ENCODE measurements at regions not wholly inside any gene's neighbourhood (a gene's known extent, or its start where the extent isn't known, plus 50 kb on each side); places are given as distances from the start of the nearest gene placed in this dataset.

DNA sequence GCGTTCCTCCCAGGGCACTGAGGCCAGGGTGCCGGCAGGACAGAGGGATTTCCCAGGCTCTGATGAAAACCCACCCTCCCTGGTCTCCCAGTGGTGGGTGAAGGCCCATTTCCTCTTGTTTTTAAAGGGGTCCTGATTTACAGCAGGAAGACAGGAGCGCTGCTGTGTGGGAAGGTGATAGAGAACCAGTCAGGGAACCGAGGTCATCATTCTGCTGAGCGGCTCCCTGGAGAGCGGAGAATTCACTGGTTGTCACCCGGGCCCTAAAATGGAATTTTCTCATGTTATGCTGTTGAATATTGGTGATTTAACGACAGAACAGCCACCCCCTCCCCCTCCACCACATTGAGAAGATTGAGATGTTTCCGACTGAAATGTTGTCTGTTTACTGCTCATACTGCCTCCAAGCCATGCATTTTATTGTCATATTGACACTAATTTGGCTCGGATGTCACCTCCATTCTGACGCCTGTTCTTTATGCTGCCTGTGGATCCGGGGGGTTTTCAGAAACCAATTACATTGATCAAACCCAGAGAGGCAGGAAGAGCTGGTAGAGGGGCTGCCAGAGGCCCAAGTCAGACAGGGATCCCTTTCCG lies 225.2 kb downstream of the GLI2 start:
- TF ChIP-seq GATA2 (IDR thresholded peaks at IDR 0.05; ENCODE audit: low read depth, low read length) (no peak), GATA3 (IDR thresholded peaks at IDR 0.05; ENCODE audit: low read depth, low read length) (no peak)

All from SH-SY5Y (cell line).